Choroid plexus epithelial cell (primary cell): ENCODE measurements at regions not wholly inside any gene's neighbourhood (a gene's known extent, or its start where the extent isn't known, plus 50 kb on each side); places are given as distances from the start of the nearest gene placed in this dataset.

Experiments used
- DNase-seq: peaks from one replicate; pipeline ENCODE4 v3.0.0-alpha.2; 2010; ENCODE audit warnings: low read depth
- H3K4me3 ChIP-seq: 2 replicates; pipeline ENCODE4 v1.5.1; 2011; ENCODE audit warnings: low read depth, mild to moderate bottlenecking, control low read depth, low read length, moderate library complexity
- CTCF ChIP-seq: conservative IDR thresholded peaks from 2 replicates; pipeline ENCODE4 v1.5.1; 2011; ENCODE audit warnings: low read depth, mild to moderate bottlenecking, control low read depth, inconsistent platforms, low read length, moderate library complexity

- TF ChIP-seq CTCF: no peak
- no peak overlapping the region for H3K4me3 ChIP-seq
- peak; percentile 3 for DNase-seq
Measured at GRCh38 chr10:2111965-2112364, 374.6 kb upstream of the ADARB2 start.

GRCh38 chr10:2108496-2108895 is 371.2 kb upstream of the ADARB2 start:
- no peak for DNase-seq
- no peak for TF ChIP-seq CTCF
- no peak overlapping the region for H3K4me3 ChIP-seq

- TF ChIP-seq CTCF: no peak
- no peak overlapping the region for H3K4me3 ChIP-seq
- no peak for DNase-seq
Measured at GRCh38 chr10:2106641-2107040, 369.3 kb upstream of the ADARB2 start.

- no peak for DNase-seq
- no peak overlapping the region for H3K4me3 ChIP-seq
- no peak for TF ChIP-seq CTCF
Measured at GRCh38 chr10:2099321-2099720, 362.0 kb upstream of the ADARB2 start.

- no peak for TF ChIP-seq CTCF
- no peak for DNase-seq
- no peak overlapping the region for H3K4me3 ChIP-seq
Measured at GRCh38 chr10:2097937-2098336, 360.6 kb upstream of the ADARB2 start.

GRCh38 chr10:2094171-2094570 is 356.8 kb upstream of the ADARB2 start:
- H3K4me3 ChIP-seq: no peak overlapping the region
- no peak for DNase-seq
- TF ChIP-seq CTCF: no peak

GRCh38 chr10:2083591-2083990 is 346.3 kb upstream of the ADARB2 start:
- DNase-seq: no peak
- no peak for TF ChIP-seq CTCF
- H3K4me3 ChIP-seq: no peak overlapping the region
